ENCODE measurements at regions not wholly inside any gene's neighbourhood (a gene's known extent, or its start where the extent isn't known, plus 50 kb on each side); places are given as distances from the start of the nearest gene placed in this dataset.

DNA sequence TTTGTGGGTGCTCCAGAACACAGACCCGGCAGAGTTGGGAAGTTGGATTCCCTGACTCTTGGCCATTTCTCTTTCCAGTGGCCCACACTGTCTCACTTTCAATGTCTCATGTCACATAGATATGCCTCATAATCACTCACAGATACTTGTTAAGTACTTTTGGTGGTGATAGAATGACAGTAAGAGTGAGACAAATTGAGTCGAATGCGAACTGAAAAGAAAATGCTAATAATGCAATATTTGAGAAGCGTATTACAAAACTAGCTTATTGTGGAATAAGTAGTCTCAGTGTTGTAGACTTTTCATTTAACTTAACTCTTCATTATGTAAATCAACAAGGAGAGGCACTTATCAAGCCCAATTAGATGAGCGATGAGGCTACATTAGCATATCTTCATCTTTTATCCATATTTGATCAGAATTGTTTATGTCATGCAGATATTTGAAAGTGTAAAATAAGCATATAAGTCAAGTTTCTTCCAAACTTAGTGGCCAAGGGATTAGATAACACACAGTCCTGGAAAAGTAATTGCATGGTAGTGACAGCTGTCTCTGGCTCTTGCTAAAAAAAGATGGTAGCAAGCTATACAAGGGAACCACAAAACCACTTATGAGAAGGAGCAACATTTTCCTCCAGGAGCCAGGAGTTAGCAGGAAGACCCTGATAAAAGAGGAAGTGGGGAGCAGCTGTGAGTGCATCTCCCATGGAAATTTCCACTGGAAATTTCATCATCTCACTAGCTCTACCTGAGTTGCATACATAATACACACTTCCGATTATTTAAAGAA is 243.6 kb downstream of the ARRDC4 start:
- no peak for DNase-seq

DNA sequence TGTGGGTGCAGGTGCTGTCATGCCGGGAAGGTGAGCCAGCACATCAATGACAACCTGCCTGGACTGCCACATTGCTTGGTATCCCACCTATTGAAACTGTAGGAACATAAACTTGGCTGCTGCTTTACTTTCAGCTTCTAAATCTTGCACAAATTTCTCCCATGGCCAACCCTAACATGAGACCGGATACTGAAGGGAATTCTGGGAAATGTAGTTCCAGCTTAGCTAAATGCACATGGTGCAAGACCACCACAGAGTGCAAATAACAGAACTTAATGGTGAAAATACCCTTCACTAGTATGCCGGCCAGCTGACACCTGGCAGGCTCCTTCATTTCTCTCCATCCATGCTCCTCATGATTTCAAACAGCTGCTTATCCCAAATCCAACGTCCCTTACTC is 247.4 kb downstream of the ARRDC4 start:
- DNase-seq: no peak

DNA sequence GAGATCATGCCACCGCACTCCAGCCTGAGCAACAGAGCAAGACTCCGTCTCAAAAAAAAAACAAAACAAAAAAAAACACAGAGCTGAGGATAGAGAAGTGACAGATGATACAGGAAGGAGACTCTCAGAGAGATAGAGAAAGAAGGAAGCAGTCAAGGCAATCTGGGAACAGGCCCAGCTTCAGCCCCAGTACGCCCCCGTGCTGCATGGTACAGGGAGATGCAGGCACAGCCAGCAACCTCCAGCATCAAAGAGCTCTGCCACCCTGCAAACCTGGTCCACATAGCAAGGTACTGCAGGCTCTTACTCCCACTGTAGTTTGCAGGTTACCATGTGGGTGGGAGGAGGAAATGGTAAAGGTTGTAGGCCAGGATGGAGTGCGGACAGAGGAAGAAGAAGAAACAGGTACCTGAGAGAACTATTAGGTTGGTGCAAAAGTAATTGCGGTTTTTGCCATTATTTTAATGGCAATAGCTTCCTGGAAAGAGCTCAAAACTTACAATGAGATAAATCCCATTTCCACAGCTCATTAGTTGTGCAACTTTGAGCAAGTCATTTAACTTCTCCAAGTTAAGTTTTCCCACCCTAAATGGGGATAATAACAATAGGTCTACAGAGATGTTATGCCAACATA is 253.0 kb downstream of the ARRDC4 start:
- no peak for DNase-seq

- DNase-seq: no peak
Observed at GRCh38 chr15:98216166-98216565, 255.7 kb downstream of the ARRDC4 start.

- no peak for DNase-seq
Observed at GRCh38 chr15:98217356-98217755, 256.9 kb downstream of the ARRDC4 start.

- no peak for DNase-seq
Observed at GRCh38 chr15:98221144-98221543, 260.6 kb downstream of the ARRDC4 start.

- DNase-seq: no peak
Observed at GRCh38 chr15:98221577-98221976, 261.1 kb downstream of the ARRDC4 start.

GRCh38 chr15:98226149-98226548 is 265.6 kb downstream of the ARRDC4 start:
- DNase-seq: no peak

DNA sequence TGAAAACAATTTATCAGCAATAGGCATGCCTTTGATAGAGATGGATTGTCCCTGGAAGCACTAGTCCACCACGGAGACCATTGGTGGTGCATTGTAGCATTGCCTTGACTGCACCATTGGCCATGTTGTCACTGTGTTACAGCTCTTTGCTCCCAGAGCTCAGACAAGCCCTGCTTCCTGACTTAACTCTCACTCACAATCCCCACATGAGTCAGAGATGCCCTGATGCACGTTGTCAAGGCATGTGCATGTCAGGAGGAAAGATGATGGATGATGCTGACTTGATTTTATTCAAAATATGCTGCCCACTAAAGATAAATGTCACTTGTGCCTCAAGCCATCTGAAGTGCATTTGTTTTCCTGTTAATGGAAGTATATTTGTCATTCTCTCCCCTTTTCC is 266.1 kb downstream of the ARRDC4 start:
- DNase-seq: no peak

- DNase-seq: no peak
Observed at GRCh38 chr15:98228846-98229245, 268.3 kb downstream of the ARRDC4 start.

GRCh38 chr15:98230975-98231374 is 270.5 kb downstream of the ARRDC4 start:
- DNase-seq: no peak

DNA sequence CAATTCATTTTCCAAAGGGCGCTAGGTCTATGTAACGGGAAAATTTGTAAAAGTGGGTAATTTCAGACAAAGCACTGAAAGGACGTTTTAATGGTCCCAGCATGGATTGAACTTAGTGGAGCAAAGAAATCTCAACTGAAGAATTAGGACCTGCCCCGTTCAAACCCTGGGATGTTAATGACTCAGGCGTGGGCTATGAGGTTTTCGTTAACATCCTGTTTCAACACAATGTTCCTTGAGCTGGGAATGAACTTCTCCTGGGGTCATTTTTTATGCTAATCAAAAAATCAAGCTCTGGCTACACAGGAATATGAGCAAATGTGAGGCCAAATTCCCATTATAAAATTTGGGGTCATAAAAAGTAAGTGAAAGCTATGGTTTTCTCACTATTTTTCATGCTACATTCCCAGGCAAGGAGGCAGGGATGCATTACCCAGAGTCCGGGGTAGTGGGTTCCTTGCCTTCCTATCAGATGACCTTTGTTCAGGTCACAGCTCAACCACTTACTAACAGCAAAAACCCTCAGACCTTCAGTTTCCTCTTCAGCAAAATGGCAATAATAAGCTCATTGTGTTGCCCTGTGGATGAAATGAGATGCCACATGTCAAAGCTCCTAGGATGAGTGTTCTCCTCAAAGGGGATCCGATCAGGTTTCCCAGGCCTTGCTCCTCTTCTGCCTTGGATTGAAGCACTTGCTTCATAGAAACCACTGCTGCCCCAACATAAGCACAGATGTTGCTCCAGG is 271.4 kb downstream of the ARRDC4 start:
- no peak for DNase-seq

GRCh38 chr15:98232761-98233160 is 272.3 kb downstream of the ARRDC4 start:
- no peak for DNase-seq

GRCh38 chr15:98233873-98234272 is 273.4 kb downstream of the ARRDC4 start:
- no peak for DNase-seq

DNA sequence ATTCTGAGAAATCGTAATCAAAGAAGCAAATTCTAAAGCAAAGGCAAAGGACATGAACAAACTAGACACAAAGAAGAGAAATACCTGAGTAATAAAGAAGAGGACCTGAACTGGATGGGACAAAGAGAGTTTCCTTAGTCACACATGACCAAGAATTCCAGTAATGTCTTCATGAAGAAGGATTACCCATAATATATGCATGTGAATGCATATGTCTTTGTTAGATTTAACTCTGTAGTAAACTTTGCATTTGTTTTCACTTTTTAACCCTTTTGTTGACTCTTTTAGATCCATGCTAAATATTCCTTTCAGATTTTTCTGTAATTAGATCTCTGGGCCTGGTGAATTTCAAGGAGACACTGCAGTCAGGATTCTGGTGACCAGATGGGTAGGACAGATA is 279.8 kb downstream of the ARRDC4 start:
- no peak for DNase-seq

DNA sequence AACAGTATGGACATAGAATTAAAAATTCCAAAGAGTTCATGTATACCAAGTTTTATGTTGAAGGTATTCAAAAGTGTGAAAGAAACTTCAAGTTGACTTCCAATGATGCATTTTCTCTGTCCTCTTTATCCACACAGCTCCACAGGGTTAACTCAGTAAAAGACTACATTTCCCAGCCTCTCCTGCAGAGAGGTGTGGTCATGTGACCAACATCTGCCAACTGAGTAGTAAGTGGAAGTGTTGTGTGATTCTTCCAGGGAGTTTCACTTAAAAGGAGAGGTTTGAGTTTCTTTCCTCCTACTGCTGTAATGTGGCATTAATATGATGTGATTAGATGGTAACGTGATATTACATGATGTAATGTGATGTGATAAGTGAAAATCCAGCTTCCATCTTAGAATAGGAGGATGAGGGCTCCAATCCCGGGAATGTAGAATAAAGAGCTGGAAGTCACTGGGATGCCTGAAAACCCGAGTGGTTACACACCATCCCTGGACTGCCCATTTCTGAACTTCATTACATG is 280.6 kb downstream of the ARRDC4 start:
- DNase-seq: no peak

- DNase-seq: no peak
Observed at GRCh38 chr15:98257290-98257689, 296.8 kb downstream of the ARRDC4 start.

DNA sequence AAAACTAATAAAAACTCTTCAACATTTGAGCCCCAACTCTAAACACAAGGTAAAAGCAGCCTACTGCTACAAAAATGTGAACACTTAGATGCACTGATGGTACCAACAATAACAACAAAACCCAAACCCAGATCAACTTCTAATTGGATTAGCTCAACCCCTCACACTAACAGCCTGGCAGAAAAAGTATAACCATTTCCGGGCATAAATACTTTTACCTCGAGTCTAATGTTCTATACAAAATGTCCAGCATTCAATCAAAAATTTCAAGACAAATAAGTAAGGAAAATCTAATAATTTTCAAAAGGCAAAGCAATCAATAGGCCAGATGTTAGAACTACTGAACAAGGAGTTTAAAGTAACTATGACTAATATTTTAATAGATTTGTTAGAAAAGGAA is 303.3 kb downstream of the ARRDC4 start:
- no peak for DNase-seq

GRCh38 chr15:98266295-98266694 is 305.8 kb downstream of the ARRDC4 start:
- no peak for DNase-seq

DNA sequence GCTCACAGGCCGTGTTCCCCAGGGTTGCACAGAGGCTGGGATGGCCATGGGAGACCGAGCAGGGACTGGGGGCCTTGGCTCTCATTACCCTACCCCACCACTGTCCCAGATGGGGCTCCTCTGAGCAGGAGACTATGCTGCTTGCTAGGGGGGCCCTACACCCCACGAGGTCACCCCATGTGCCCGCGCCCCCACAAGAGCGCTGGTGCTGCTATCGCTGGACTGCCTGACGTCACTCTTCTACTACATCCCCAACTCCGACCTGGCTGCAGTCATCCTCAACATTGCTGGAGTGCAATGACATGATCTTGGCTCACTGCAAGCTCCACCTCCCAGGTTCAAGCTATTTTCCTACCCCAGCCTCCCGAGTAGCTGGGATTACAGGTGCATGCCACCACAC is 307.7 kb downstream of the ARRDC4 start:
- no peak for DNase-seq

GRCh38 chr15:98272625-98273024 is 312.1 kb downstream of the ARRDC4 start:
- no peak for DNase-seq

- DNase-seq: no peak
Observed at GRCh38 chr15:98276018-98276417, 315.5 kb downstream of the ARRDC4 start.

DNA sequence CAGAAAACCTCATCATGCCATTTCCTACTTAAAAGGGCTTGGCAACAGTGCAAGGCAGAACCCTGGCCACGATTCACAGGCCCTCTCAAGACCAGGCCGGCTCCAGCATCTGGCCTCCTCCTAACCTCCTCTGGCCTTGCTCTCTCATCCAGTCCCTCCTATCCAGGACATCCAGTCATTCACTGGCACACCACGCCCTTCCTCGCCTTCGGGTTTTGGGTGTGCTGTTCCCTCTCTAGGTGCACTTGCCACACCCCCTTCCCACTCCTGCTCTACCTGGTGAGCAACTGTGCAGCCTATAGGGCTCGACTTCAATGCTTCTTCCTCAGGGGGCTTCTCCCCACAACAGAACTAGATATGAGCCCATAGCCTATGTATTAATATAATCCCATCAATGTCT is 317.1 kb downstream of the ARRDC4 start:
- DNase-seq: no peak
